Common myeloid progenitor, CD34-positive (primary cell): ENCODE measurements at regions not wholly inside any gene's neighbourhood (a gene's known extent, or its start where the extent isn't known, plus 50 kb on each side); places are given as distances from the start of the nearest gene placed in this dataset.

Experiments
- CTCF ChIA-PET: fragments of 350-600 bp; sonication (Branson Sonifier 250); formaldehyde crosslinking; loops from one replicate; lab custom pipeline; 2021; ENCODE audit warnings: antibody characterized with exemption; lab: Charles Lee
- POLR2A ChIA-PET: fragments of 350-600 bp; sonication (Branson Sonifier 250); formaldehyde crosslinking; loops from one replicate; lab custom pipeline; 2021; ENCODE audit warnings: antibody characterized with exemption; lab: Charles Lee
- DNase-seq, 3 donors: peaks; one replicate each; pipeline versions ENCODE4 v3.0.0 to v3.0.0-alpha.2; 2013
- H3K27ac ChIP-seq, 2 experiments: 1 replicate in 1 of 2; 2 replicates in 1 of 2; pipeline ENCODE4 v1.7.0; 2013; ENCODE audit warnings: inconsistent platforms in 2 of 2, low read length in 2 of 2, mild to moderate bottlenecking in 2 of 2, low read depth in 1 of 2, moderate library complexity in 1 of 2; ENCODE audit not compliant: severe bottlenecking in 2 of 2, insufficient read depth in 1 of 2, poor library complexity in 1 of 2
- H3K27me3 ChIP-seq, 5 experiments: replicated peaks in 2 of 5; 1 replicate in 3 of 5; 2 replicates in 2 of 5; pipeline versions ENCODE4 v1.6.1 to v1.7.0; 2013; ENCODE audit warnings: low read length in 4 of 5, mild to moderate bottlenecking in 2 of 5, moderate library complexity in 2 of 5, inconsistent platforms in 1 of 5; ENCODE audit not compliant: insufficient read depth in 5 of 5, control insufficient read depth in 4 of 5
- H3K36me3 ChIP-seq, 4 experiments: 1 replicate in 2 of 4; 2 replicates in 2 of 4; pipeline versions ENCODE4 v1.6.1 to v1.7.0; 2013; ENCODE audit warnings: low read length in 3 of 4, control low read depth in 1 of 4, mild to moderate bottlenecking in 1 of 4; ENCODE audit not compliant: control insufficient read depth in 4 of 4, insufficient read depth in 4 of 4
- H3K4me1 ChIP-seq, 4 experiments: 1 replicate in 3 of 4; 2 replicates in 1 of 4; pipeline versions ENCODE4 v1.6.1 to v1.7.1; 2013; ENCODE audit warnings: low read length in 3 of 4, mild to moderate bottlenecking in 3 of 4, control low read depth in 1 of 4, inconsistent platforms in 1 of 4, moderate library complexity in 1 of 4; ENCODE audit not compliant: control insufficient read depth in 4 of 4, insufficient read depth in 4 of 4; ENCODE audit errors: control extremely low read depth in 1 of 4
- H3K4me3 ChIP-seq, 7 experiments: 1 replicate in 4 of 7; 2 replicates in 3 of 7; pipeline versions ENCODE4 v1.5.1 to v1.7.0; 2013; ENCODE audit warnings: mild to moderate bottlenecking in 7 of 7, low read length in 6 of 7, moderate library complexity in 6 of 7, inconsistent platforms in 2 of 7, low read depth in 2 of 7, control low read depth in 1 of 7; ENCODE audit not compliant: insufficient read depth in 4 of 7, control insufficient read depth in 1 of 7; ENCODE audit errors: extremely low read depth in 1 of 7
- H3K9me3 ChIP-seq, 5 experiments: 1 replicate in 4 of 5; 2 replicates in 1 of 5; pipeline versions ENCODE4 v1.6.1 to v1.7.1; 2013; ENCODE audit warnings: low read length in 4 of 5, mild to moderate bottlenecking in 2 of 5, inconsistent platforms in 1 of 5, low read depth in 1 of 5, moderate library complexity in 1 of 5; ENCODE audit not compliant: control insufficient read depth in 4 of 5, insufficient read depth in 2 of 5; ENCODE audit errors: control extremely low read depth in 1 of 5
- WGBS: methylation state at CpG from one replicate; pipeline ENCODE4 v1.1.5; 2013; ENCODE audit not compliant: insufficient coverage; 5-methylcytosine and 5-hydroxymethylcytosine counted together

- POLR2A ChIA-PET, result no interaction called here
- Histone ChIP-seq H3K4me1 (peaks cover 5 to 25% (median 22%) of the 10 kb centered on the region in 4 experiments), H3K27ac (no peak overlapping the region), H3K9me3 (no peaks in the 10 kb centered on the region), H3K4me3 (no peak overlapping the region), H3K27me3 (no peaks in the 10 kb centered on the region), H3K36me3 (no peaks in the 10 kb centered on the region)
- DNase-seq, result no peak
- 80% methylated on average over 2 of the region's 2 CpGs for WGBS
- CTCF ChIA-PET, result interaction anchor here (1.0 to 1.7 kb wide), 4 partner anchors 9 to 175 kb away, joined by 3 to 4 read pairs (median 4); no protein-coding TSS in a partner anchor
These were observed 121.5 kb upstream of the MYCN start for GRCh38 chr2:15818881-15819280.

- Histone ChIP-seq H3K4me3 (no peak overlapping the region), H3K36me3 (no peaks in the 10 kb centered on the region), H3K9me3 (no peaks in the 10 kb centered on the region), H3K4me1 (peaks cover 5 to 25% (median 22%) of the 10 kb centered on the region in 4 experiments), H3K27ac (no peak overlapping the region), H3K27me3 (no peaks in the 10 kb centered on the region)
- no peak for DNase-seq
- WGBS, result 78% methylated on average over 6 of the region's 10 CpGs
- POLR2A ChIA-PET, result interaction anchor here (0.5 kb wide), 1 partner anchor 12 kb away, joined by 5 read pairs; no protein-coding TSS in a partner anchor
- CTCF ChIA-PET, result interaction anchor here (1.1 to 1.2 kb wide), 2 partner anchors 12 to 13 kb away, joined by 3 to 4 read pairs; no protein-coding TSS in a partner anchor
These were observed 120.6 kb upstream of the MYCN start for GRCh38 chr2:15819562-15820256.

- Histone ChIP-seq H3K36me3 (no peaks in the 10 kb centered on the region), H3K4me3 (no peak overlapping the region), H3K9me3 (no peaks in the 10 kb centered on the region), H3K27me3 (no peaks in the 10 kb centered on the region), H3K4me1 (peaks cover 5 to 25% (median 22%) of the 10 kb centered on the region in 4 experiments), H3K27ac (no peak overlapping the region)
- no peak for DNase-seq
- CTCF ChIA-PET, result interaction anchor here (1.2 kb wide), 1 partner anchor 14 kb away, joined by 3 read pairs; no protein-coding TSS in a partner anchor
- POLR2A ChIA-PET, result no interaction called here
- WGBS, result 97% methylated on average over 6 of the region's 7 CpGs
These were observed 120.1 kb upstream of the MYCN start for GRCh38 chr2:15820257-15820566.

GRCh38 chr2:15820927-15821326, 119.4 kb upstream of the MYCN start:
- POLR2A ChIA-PET, result no interaction called here
- WGBS, result 100% methylated on average over 2 of the region's 2 CpGs

GRCh38 chr2:15822151-15823044, 118.0 kb upstream of the MYCN start:
- no peaks in the 10 kb centered on the region for H3K27me3 ChIP-seq
- DNase-seq, result no peak
- WGBS, result 98% methylated on average over 8 of the region's 9 CpGs
- H3K9me3 ChIP-seq, result no peaks in the 10 kb centered on the region
- POLR2A ChIA-PET, result no interaction called here
- CTCF ChIA-PET, result no interaction called here
- peaks cover 5 to 24% (median 22%) of the 10 kb centered on the region in 4 experiments for H3K4me1 ChIP-seq
- H3K27ac ChIP-seq, result no peak overlapping the region
- H3K4me3 ChIP-seq, result no peak overlapping the region
- no peaks in the 10 kb centered on the region for H3K36me3 ChIP-seq

More at GRCh38 chr2:15820927-15821326, 119.4 kb upstream of the MYCN start:
- Histone ChIP-seq H3K36me3 (no peaks in the 10 kb centered on the region), H3K27ac (no peak overlapping the region), H3K4me3 (no peak overlapping the region), H3K27me3 (no peaks in the 10 kb centered on the region), H3K9me3 (no peaks in the 10 kb centered on the region), H3K4me1 (peaks cover 5 to 25% (median 22%) of the 10 kb centered on the region in 4 experiments)
- DNase-seq, result no peak
- CTCF ChIA-PET, result no interaction called here

- peaks cover 3 to 12% (median 11%) of the 10 kb centered on the region in 4 experiments for H3K4me1 ChIP-seq
- H3K9me3 ChIP-seq, result no peaks in the 10 kb centered on the region
- DNase-seq, result no peak
- POLR2A ChIA-PET, result no interaction called here
- H3K27me3 ChIP-seq, result no peaks in the 10 kb centered on the region
- 98% methylated on average over 5 of the region's 10 CpGs for WGBS
- H3K4me3 ChIP-seq, result no peak overlapping the region
- CTCF ChIA-PET, result no interaction called here
- H3K27ac ChIP-seq, result no peak overlapping the region
- no peaks in the 10 kb centered on the region for H3K36me3 ChIP-seq
These were observed 116.6 kb upstream of the MYCN start for GRCh38 chr2:15823459-15824396.
